Stimulated activated naive CD4-positive, alpha-beta T cell treated with Interleukin-2 at 50 U/mL for 16 hours (primary cell): ENCODE measurements at regions not wholly inside any gene's neighbourhood (a gene's known extent, or its start where the extent isn't known, plus 50 kb on each side); places are given as distances from the start of the nearest gene placed in this dataset.

Source experiments
- DNase-seq: peaks from one replicate; lab custom pipeline; 2025; lab: John Stamatoyannopoulos, UW

DNA sequence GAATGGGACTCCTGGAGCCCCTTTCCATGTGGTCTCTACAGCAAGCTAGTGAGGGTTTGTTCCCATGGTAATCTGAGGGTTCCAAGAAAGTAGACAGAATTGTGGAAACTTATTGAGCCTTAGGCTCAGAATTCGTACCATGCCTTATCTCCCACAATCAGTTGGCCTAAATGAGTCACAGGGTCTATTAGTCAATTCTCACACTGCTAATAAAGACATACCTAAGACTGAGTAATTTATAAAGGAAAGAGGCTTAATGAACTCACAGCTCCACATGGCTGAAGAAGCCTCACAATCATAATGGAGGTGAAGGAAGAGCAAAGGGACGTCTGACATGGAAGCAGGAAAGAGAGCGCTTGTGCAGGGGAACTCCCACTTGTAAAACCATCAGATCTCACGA, 106.6 kb upstream of the CXADR start:
- DNase-seq = no peak

DNA sequence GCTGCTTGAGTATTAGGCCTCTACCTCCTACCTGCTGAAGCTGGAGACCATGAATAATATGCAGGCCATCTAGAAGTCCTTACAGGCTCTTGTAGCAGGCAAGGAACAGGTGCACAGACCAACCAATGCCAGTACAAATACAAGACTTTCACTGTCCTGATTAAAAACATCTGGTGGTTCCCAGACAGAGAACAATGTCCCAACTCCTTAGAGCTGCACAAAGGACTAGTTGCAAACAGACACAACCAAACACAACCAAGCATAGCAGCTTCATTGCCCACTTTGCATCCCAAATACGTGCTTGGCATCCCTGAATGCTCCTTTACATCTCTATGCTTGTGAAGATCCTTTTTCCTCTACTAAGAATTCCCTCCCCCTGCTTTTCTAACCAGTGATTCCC, 98.1 kb upstream of the CXADR start:
- DNase-seq = no peak

DNA sequence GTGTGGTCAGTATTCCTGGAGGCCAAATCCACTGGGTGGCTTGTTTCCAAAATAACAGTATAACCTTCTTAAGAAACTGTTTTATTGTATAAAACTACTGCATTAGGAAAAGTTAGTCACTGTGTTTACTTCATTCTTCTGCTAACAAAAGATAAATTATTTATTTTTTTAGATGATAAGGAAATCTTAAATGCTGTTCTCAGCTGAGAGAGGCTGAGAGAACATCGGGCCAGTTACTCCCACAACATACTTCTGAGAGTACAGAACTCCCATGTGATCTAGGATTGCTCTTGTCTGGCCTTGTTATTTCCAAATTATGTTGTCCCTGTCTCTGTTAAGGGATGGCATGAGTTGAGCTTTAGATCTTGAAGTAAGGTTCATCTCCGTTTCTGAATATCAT, 96.7 kb upstream of the CXADR start:
- no peak for DNase-seq

DNA sequence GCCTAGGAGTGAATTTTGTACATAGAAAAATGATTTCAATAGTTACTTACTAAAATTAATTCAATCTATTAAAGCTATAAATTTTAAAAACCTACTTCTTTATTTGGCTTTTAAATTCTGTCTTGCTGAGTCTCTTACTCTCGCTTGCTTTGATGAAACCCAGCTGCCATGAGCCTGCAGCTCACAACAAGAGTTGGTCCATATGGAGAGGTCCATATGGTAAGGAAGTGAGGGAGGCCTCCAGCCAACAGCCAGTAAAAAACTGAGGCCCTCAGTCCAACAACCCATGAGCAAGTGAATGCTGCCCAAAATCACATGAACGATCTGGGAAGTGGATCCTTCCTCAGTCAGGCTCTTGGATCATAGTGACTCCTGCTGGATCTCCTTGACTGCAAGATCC, 89.9 kb upstream of the CXADR start:
- no peak for DNase-seq

DNA sequence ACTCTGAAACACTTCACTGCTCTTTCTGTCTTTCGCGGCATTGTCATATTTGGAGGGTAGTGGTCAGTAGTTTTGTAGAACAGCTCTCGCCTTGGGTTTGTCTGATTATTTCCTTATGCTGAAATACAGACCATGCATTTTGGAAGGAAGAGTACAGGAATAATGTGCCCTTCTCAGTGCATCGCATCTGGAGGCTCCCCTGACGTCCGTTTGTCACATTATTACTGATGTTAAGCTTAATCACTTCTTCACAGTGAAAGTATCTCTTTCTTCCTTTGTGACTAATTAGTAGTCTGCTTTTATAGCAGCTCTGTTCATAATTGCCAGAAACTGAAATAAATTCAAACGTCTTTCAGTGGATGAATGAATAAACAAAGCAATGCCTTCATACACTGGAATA, 85.7 kb upstream of the CXADR start:
- no peak for DNase-seq

DNA sequence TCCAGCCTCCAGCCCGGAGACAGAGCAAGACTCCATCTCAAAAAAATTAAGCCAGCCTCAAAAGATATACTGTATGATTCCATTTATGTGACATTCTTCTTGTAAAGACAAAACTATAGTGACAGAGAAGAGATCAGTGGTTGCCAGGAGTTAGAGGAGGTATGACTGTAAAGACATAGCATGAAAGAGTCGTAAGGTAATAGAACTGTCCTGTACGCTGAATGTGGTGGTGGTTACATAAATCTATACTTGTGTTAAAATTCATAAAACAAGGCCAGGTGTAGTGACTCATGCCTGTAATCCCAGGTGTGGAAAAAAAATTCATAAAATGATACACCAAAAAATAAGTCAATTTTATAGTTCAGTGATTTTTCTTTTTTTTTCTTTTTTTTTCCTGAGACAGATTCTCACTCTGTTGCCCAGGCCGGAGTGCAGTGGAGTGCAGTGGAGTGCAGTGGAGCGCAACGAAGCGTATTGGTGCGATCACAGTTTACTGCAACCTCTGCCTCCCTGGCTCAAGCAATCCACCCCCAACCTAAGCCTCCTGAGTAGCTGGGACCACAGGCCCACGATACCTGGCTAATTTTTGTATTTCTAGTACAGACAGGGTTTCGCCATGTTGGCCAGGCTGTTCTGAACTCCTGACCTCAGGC, 84.9 kb upstream of the CXADR start:
- no peak for DNase-seq

DNA sequence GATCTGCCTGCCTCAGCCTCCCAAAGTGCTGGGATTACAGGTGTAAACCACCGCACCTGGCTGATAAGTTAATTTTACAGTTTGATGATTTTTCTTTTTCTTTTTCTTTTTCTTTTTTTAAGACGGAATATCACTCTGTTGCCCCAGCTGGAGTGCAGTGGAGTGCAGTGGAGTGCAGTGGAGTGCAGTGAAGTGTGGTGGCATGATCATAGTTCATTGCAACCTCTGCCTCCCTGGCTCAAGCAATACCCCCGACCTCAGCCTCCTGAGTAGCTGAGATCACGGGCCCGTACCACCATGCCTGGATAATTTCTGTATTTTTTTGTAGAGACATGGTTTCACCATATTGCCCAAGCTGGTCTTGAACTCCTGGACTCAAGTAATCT, 84.4 kb upstream of the CXADR start:
- no peak for DNase-seq

DNA sequence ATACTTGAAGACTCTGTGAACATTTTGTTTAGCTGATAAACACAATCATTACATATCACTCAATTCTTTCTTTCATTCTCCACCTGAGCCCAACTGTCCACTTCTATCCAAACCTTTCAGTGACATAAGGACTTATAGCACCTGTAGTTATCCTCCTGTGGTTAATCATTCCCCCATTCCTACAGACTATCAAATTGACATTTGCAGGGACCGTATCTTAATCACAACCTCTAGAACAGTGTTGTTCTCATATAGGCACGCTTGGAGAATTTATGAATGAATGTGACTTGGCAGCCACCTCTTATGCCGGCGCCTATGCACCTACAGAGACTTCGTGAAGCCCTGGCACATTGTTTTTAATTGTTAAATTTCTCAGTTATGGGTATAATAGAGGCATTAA, 83.9 kb upstream of the CXADR start:
- no peak for DNase-seq

DNA sequence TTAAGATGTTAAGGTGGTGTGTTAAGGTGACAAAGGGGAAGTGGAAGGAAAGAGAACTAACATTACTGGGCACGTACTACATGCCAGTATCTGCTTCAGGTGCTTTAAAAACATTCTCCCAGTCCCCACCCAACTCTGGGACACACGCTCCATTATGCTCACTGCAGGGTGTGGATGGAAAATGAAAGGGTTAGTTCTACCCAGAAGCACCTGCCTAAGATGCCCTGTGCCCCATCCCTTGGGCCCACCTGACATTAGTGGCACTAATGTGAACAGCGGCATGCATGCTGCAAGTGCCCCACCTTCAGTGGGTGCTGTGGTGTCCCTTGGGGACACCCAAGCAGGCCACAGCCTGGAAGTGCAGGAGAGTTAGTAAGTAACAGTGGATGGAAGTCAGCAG, 82.9 kb upstream of the CXADR start:
- DNase-seq = no peak

DNA sequence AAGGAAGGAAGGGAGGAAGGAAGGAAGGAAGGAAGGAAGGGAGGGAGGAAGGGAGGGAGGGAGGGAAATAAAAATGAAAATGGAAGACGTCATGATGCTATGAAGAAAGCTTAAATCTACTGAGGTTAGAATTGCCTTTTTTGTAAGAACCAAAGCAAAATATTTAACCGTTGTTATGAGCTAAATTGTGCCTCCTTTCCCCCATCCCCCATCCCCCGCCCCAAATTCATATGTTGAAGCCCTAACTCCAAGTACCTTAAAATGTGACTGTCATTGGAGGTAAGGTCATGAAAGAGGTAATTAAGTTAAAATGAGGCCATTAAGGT, 80.1 kb upstream of the CXADR start:
- DNase-seq = no peak

DNA sequence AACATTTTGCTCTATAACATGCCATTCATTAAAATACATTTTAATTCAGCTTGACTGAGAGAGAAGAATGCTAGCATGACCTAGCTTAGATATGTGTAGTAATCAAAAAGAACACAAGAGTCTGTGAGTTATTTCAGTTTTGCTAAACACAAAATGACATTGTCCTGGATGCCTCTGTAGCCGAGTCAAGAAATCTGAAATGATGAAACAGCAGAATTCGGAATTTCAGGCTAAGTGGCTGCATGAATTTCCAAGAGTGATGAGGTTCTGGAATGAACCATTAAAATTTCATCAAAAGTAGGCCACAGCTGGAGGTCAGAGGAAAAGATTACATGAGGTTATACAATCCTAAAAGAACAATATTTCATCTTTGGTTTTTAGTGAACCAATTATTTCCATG, 79.1 kb upstream of the CXADR start:
- no peak for DNase-seq

DNA sequence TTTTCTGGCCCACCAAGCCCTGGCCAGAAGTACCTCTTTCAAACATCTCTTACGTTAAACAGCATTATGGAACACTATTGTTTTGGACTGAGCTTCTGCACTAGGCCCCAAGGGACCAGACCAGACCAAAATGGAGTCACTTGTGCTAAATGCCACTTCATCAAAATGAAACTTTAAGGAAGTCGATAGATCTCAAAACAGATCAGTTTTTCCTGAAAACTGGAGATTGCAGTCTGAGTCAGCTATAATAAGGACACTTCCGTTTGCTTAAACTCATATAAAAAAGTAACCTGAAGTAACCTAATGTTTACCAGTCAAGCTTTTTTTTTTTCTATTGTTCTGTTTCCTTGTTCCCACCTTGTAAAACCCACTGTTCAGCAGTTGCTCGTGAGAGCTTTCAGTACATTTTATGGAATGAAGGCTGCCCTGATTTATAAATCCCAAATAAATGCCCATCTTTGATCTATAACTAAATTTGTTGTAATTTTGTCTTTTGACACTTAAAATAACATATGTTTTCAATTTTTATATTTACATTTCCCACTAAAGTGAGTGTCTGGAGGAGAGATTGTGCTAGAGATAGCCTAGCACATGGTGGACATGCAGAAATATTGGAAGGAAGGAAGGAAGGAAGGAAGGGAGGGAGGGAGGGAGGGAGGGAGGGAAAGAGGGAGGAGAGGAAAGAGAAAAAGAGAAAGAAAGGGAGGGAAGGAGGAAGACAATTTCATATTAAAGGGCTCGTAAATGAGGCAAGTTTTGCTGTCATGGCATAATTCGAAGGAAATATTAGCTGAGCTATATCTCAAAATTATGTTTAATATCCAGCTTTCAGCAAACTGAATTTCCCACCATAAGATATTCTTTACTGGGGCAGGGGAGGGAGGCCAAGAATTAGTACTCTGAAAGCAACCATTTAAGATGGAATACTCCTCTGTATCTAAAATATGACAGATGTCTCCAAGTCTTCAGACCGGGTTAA, 77.0 kb upstream of the CXADR start:
- no peak for DNase-seq

DNA sequence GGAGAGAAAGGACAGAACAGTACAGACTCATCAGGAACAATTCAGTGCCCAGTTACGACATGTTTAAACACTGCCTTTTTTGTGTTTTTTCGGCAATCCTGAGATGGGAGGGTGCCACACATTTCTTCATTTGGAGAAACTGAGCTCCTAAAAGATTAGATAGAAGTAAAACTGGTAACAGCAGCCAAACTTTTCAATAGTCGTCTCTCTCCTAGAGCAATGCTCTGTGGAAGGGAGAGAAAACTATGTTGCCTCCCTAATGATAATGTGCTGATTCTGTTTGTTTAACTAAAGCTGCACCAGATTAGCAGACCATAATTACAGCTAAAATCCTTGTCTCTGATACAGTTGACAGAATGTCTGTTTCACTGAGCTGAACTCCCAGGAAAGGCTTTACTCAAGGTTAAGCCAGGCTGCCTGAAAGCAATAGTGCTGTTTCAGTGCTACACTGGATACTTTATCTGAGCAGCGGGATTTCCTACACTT, 76.2 kb upstream of the CXADR start:
- DNase-seq = no peak

DNA sequence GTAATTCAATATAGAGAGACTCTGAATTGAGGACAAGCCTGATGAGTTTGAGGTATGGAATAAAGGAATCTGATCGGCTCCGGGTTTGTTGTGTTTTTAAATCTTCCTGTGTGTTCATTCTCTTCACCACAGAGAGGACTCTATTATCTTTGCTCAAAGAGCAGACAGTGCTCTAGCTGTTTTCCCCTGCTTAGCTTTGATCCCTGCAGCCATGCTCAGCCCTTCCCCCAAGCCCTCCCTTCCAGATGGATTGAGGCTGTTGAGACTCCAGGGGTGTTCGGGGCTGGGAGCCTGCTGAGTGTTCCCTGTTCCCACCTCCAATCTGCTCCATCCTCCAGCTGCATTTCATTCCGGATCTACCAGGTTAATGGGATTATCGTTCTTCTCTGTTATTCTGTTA, 74.2 kb upstream of the CXADR start:
- DNase-seq = no peak

DNA sequence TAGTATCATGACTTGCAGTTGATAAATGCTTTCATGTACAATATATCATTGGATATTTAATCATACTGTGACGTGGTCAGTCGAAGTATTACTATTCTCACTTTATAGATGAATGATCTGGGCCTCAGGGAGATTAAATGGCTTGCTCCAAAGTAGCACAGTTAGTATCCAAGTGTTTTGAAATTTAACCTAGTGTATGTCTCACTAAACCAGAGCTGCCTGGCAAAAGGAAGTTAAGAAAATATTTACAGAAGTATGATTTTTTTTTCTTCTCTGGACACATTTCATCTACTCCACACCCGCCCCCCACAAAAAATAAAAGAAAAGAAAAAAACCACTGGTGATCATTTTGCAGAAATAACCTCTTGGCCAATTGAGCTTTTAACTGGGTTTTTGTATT, 71.9 kb upstream of the CXADR start:
- DNase-seq = no peak

DNA sequence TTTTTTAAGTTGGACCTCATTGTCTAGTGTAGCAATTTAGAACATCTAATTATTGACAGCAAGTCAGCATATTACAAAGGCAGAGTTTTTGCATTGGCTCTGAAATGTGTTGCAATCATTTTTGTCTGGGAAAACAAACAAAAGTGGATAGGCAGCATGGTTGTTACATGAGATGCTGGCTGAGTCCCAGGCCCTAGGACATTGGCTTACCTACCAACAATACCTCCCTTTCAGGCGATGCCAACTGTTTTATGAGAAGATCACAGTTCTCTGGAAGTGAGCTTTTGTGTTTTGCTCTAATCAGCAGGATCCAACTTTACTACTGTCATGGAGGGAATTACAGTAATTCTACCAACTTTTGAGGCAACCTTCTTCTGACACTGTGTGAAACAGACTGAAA, 71.5 kb upstream of the CXADR start:
- DNase-seq = no peak

DNA sequence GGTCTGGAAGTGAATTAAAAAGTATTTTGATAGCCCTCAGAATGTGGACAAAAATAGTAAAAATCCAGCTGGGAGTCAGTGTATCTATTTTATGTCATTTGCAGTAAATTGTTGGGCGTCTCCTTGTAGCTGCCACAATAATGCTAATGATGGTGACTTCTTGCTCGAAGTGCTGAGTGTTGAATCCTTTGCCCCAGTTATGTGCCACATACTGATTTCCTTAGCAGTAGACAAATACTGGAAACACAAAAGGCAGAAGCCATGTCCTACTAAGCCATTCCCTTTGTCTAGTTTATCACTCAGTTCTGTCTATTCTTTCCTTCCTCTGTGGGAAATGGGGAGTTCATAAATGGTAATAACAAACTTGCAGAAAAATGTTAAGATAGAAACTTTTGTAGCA, 70.7 kb upstream of the CXADR start:
- no peak for DNase-seq

DNA sequence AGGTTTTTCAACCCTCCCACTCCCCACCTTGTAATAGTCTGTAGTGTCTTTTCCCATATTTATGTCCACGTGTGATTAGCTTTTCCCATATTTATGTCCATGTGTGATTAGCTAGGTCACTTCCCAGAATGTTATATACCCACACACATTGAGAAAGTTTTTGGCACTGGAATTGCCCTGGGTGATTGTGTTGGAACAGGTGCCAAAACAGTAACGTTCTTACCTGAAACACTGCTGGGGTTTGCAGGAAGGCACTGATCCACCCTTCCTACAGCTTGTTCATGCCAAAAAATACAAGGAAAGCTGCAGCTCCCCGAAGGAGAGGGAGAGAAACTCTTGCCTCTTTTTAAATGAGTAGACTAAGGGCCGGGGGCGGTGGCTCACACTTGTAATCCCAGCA, 68.0 kb upstream of the CXADR start:
- DNase-seq = no peak

DNA sequence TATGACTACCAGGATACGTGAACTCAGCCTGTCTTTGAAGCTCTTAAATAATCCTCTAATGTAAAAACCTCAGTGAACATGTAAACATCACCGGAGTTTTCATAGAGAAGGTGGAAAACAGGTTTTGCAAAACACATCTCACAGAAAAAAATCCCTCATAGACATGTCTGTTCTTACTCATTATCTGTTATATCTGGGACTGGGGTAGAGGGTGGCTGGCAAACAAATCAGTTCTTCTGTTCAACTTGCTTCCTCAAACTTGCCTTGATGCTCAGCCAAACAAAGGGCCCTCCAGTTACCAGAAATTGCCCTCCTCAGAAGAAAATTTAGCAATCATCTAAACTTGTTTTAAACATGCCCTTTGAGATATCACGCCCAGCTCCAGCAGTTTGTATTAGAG, 66.1 kb upstream of the CXADR start:
- no peak for DNase-seq

DNA sequence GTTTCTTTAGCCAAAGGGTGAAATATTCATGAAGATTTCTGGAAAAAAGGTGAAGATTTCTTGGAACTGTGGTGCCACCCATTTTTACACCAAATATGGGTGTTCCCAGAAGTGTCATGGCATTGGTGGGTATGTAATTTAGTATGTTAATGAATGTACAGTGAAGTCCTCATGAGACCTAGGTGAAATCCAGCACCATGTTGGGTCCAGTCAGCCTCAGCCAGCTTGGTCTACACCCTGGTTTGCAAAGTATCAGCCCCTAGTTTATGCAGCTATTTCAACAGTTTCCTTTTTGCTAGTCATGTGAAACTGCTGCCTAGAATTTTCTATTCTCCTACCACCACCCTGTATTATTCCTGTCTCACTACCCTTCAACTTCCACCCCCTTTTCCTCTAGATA, 63.1 kb upstream of the CXADR start:
- no peak for DNase-seq

DNA sequence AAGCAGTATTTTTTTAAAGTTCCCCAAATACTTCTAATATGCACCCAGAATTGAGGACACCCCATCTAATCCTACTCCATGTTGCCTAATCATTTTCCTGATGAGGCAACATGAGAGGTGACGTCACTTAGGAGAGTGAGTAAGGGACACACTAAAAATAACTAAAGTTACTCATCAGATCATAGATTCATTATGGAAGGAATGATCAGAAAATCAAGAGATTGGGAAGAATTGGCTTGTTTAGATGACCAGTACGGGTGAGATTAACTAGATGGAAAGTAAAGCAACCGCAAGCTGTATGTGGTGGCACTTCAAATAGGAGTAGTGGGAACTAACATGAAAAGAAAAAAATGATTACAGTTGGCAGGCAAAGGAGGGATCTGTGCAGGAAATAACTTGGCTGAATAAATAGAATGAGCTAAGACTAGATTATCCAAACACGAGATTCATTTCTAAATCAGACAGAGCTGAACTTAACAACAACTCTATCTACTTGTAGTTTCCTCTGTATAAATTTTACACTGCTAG, 61.4 kb upstream of the CXADR start:
- no peak for DNase-seq

DNA sequence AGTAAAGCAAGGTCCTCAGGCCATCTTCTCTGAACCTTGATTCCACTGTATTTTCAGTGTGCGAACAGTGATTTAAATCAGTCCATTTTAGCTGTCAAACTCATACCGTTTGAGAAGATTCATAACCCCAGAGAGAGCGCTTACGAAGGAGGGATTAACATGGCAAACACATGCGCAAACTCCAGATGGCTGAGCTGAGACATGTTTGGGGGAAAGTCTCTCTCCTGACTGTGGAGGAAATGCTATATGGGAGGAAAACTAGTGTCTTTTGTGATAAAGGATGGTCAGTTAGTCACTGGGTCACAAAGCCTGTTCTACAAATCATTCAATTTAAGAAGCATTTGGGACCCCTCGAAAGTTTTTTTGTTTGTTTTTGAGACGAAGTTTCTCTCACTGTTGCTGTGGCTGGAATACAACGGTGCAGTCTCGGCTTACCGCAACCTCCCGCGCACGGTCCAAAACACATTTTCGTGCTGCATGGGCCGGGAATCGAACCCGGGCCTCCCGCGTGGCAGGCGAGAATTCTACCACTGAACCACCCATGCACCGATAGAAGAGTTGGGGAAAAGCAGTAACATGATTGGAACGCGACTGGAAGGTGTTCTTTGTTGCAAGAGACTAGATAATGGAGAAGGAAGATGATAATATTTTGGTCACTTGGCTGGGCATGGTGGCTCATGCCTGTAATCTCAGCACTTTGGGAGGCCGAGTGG, 58.4 kb upstream of the CXADR start:
- no peak for DNase-seq

DNA sequence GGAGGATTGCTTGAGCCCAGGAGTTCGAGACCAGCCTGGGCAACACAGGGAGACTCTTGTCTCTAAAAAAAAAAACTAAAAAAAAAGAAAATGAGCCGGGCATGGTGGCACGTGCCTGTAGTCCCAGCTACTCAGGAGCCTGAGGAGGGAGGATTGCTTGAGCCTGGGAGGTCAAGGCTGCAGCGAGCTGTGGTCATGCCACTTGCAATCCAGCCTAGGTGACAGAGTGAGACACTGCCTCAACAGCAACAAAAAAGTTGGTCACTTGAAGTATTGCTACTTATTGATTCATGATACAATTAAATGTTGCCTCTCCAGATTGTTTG, 57.9 kb upstream of the CXADR start:
- DNase-seq = no peak
